GM19239 (cell line): ENCODE measurements at regions not wholly inside any gene's neighbourhood (a gene's known extent, or its start where the extent isn't known, plus 50 kb on each side); places are given as distances from the start of the nearest gene placed in this dataset.
"Not testable (repeated sequence)": the region's sequence is repeated elsewhere in the genome, so short reads cannot be mapped to it uniquely, and the experiment has no call there.

Source experiments
- DNase-seq: peaks from one replicate; pipeline ENCODE4 v3.0.0; 2011; ENCODE audit warnings: low spot score; ENCODE audit not compliant: insufficient read length
- FAIRE-seq: peaks from 2 replicates; lab custom pipeline; 2011; peaks lifted over from hg19 to GRCh38; lab: Jason Lieb, UNC

DNA sequence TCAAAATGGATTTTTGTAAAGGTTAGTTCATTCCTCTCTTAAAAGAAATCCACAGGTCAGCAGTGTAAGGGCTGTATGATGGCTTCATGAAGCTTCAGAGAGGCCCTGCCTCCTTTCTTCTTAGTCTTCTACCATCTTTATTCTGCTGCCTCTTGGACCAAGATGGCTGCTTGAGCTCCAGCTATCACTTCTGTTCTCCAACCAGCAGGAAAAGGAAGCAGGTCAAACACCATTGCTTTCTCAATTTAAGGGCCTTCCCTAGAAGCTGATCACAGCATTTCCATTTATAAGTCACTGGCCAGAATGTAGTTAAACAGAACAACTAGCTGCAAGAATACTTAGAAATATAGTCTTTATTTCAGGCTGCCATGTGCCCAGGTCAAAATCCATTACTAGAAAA is 336.8 kb upstream of the KLF3 start:
- FAIRE-seq (no peak), DNase-seq (no peak)

- DNase-seq (no peak), FAIRE-seq (no peak)
Observed at GRCh38 chr4:38328989-38329729, 334.8 kb upstream of the KLF3 start.

GRCh38 chr4:38330321-38330720 is 333.7 kb upstream of the KLF3 start:
- no peak for FAIRE-seq
- no peak for DNase-seq

GRCh38 chr4:38330936-38331335 is 333.1 kb upstream of the KLF3 start:
- DNase-seq (no peak), FAIRE-seq (no peak)

- DNase-seq (no peak), FAIRE-seq (no peak)
Observed at GRCh38 chr4:38332699-38333098, 331.3 kb upstream of the KLF3 start.

GRCh38 chr4:38333219-38333618 is 330.8 kb upstream of the KLF3 start:
- DNase-seq (no peak), FAIRE-seq (no peak)

- FAIRE-seq = no peak
- DNase-seq = no peak
Observed at GRCh38 chr4:38334791-38335190, 329.2 kb upstream of the KLF3 start.

GRCh38 chr4:38338939-38339338 is 325.1 kb upstream of the KLF3 start:
- not testable (repeated sequence) for FAIRE-seq

DNA sequence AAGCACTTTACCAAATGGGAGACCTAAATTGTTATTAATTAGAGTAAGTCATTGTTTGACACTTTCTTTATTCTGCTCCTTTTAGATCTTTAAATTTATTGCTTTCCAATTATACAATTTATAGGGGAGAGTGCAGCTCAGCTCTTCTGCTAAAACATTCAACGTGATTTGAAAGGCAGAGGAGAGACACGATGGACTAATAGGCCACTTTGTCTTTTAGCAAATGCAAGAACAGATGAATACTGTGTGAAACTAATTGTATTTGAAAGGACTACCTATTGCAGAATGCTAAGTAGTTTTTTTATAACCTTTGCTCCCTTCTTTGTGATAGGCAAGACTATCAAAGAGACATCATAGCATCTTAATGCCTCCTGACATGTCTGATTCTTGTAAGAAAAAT is 320.4 kb upstream of the KLF3 start:
- DNase-seq = no peak

More at GRCh38 chr4:38338939-38339338, 325.1 kb upstream of the KLF3 start:
- DNase-seq = not testable (repeated sequence)

GRCh38 chr4:38344929-38345328 is 319.1 kb upstream of the KLF3 start:
- no peak for DNase-seq
- FAIRE-seq = no peak

More for the DNA sequence above, 320.4 kb upstream of the KLF3 start:
- no peak for FAIRE-seq

DNA sequence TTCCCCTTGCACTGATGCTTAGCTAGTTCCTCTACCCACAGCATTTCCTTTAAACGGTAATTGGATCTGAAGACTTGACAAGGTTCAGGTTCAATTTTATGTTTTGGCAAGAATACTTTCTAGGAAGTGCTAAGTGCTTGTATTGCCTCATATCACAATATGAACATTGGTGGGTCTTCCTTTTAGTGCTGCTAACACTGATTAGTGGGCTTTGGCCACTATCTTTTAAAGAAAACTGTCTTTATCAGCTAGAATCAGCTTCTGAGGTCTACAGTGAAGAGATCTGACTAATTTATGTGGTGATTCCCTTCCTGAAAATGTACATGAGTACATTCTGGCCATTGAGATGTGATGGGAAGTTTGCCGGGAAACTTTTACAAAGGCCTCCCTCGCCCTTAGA is 316.7 kb upstream of the KLF3 start:
- FAIRE-seq = no peak

DNA sequence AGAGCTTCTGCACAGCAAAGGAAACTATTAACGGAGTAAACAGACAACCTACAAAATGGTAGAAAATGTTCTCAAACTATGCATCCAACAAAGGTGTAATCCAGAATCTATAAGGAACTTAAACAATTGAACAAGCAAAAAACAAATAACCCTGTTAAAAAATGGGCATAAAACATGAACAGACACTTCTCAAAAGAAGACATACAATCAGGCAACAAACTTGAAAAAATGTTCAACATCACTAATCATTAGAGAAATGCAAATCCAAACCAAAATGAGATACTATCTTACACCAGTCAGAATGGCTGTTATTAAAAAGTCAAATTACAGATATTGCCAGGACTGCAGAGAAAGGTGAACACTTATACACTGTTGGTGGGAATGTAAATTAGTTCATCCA is 309.6 kb upstream of the KLF3 start:
- DNase-seq (no peak), FAIRE-seq (no peak)

More for the DNA sequence above, 316.7 kb upstream of the KLF3 start:
- DNase-seq = no peak

DNA sequence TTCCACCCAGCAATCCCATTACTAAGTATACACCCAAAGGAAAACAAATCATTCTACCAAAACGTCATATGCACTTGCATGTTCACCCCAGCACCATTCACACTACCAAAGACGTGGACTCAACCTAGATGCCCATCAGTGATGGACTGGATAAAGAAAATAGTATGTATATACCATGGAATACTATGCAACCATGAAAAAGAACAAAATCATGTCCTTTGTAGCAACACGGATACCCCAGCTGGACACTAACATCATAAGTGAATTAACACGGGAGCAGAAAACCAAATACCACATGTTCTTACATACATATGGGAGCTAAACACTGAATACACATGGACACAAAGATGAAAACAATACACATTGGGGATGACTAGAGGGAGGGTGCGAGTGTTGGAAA is 309.1 kb upstream of the KLF3 start:
- no peak for DNase-seq

DNA sequence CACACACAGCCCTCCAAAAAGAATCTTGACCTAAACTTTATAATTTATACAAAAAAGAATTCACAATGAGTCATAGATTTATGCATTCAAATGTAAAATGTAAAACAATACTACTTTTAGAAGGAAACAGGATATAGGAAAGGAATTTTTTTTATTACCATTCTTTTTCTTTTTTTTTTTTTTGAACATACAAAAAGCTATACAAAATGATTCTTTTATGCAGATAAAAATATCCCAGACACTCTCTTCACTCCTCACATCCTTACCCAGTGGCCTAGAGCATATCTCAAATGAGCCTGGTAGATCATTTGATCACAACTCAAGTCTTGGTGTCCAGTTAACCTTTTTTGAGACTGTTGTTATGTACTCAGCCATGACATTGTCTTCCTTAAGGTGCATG is 307.3 kb upstream of the KLF3 start:
- FAIRE-seq (no peak), DNase-seq (no peak)

More for the DNA sequence above, 309.1 kb upstream of the KLF3 start:
- no peak for FAIRE-seq

DNA sequence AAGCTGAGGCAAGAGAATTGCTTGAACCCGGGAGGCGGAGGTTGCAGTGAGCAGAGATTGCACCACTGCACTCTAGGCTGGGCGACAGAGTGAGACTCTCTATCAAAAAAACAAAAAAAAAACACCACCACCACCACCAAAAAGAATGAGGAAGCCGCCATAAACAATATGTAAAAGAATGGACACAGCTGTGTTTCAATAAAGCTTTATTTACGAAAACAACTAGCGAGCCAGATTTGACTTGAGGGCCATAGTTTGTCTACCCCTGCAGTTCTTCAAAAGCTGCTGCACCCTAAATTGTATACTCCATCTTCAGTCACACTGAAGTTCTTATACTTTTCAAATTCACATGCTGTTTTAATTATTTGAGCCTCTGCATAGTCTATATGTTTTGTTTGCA is 306.5 kb upstream of the KLF3 start:
- no peak for DNase-seq
- FAIRE-seq = no peak

DNA sequence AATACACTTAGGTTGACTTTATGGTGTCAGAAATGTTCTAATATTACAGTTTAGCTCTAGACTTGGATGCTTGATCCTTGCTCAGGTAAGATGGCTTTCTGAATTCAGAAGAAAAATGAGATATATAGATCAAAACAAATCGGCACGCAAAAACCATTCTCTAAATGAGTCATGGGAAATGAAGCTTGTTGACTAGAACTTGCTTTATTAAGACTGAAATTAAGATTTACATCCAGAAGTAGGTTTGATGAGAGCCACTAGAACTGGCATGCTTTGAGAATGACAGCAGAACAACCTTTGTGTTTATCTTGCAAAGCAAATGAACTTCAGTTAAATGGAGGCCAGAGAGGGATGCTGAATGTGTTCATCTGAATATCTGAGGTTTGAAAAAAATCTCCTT is 304.9 kb upstream of the KLF3 start:
- FAIRE-seq (no peak), DNase-seq (no peak)

- DNase-seq = no peak
- FAIRE-seq = no peak
Observed at GRCh38 chr4:38360201-38360600, 303.8 kb upstream of the KLF3 start.

GRCh38 chr4:38364383-38364963 is 299.5 kb upstream of the KLF3 start:
- DNase-seq (no peak), FAIRE-seq (no peak)

DNA sequence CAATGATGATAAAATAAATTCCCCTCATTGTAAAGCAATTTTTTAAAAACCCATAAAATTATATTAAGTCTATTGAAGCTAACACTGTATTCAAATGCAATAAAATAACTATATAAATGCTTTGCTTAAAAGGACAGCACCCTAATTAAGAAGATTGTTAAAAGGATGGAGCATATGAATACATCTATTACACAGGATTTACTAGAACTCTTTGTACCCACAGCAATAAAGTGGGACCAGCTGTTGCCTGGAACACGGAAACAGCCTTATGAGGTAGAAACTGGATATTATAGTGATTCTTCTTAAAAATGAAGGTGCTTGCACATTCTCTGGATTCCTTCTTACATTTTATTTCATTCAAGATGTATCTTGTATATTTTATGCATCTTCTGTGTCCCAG is 298.7 kb upstream of the KLF3 start:
- FAIRE-seq (no peak), DNase-seq (no peak)

DNA sequence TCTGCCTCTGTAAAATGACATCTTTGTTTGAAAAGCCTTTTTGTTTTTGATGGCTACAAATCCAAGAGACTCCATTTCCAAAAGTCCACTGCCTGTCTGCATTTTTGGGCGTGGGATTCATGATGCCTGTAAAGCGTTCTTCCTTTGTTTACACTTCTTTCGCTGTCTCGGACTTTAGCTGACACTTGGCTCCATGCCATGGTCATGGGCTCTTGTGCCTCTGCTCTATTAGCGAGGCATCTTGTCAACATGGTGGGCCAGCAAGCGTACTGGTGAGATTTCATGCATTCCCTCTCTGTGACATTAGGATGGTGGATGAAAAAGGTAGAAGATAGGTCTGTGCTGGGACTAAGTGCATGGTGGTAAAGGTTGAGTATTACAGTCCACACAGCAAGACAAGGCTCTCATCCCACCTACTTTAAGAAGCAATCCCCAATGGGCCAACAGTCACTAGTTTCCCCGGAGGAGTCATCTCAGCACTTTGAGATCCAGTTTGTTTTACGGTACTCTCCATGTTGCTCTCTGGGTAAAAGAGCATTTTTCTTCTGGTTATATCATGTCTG is 298.2 kb upstream of the KLF3 start:
- no peak for FAIRE-seq

DNA sequence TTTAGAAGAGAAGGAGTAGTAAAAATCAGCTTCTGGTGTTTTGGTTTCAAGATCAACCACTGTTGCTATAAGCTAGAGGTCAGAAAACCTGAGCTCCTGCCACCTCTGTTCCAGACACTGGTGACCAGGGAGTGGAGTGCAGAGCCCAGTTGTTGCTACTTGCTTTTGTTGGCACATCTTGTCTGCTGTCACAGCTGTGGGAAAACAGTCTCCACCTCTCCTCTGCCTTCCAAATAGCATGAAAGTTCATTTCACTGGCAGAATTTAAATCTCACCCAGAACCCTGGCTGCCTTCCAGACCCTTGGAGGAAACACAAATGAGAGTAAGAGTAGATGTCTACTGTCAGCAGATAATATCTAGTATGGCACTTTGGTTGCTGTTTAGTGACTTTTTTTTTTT is 297.5 kb upstream of the KLF3 start:
- no peak for FAIRE-seq
- DNase-seq = no peak

More for the DNA sequence above, 298.2 kb upstream of the KLF3 start:
- DNase-seq = no peak

GRCh38 chr4:38366997-38367396 is 297.0 kb upstream of the KLF3 start:
- DNase-seq = no peak
- FAIRE-seq = no peak
